Lower leg skin (tissue), 4 donors: ENCODE measurements at regions not wholly inside any gene's neighbourhood (a gene's known extent, or its start where the extent isn't known, plus 50 kb on each side); places are given as distances from the start of the nearest gene placed in this dataset.

Experiments used
- DNase-seq, 2 donors: peaks; one replicate each; pipeline ENCODE4 v3.0.0-alpha.2; 2019; ENCODE audit warnings: low spot score in 2 of 2
- H3K4me3 ChIP-seq: fragments of 200-600 bp; sonication (generic); 2 replicates; pipeline ENCODE4 v1.5.1; 2017; ENCODE audit warnings: mild to moderate bottlenecking, low read depth; ENCODE audit not compliant: poor library complexity, severe bottlenecking
- CTCF ChIP-seq, 3 donors: fragments of 450-650 bp; IDR thresholded peaks; one replicate each; pipeline ENCODE4 v1.5.1; 2016; ENCODE audit warnings: antibody characterized with exemption in 3 of 3, mild to moderate bottlenecking in 3 of 3, moderate library complexity in 2 of 3
- POLR2A ChIP-seq, 2 donors: fragments of 450-650 bp; IDR thresholded peaks; one replicate each; pipeline ENCODE4 v1.6.1; 2016 to 2017; ENCODE audit warnings: antibody characterized with exemption in 2 of 2, mild to moderate bottlenecking in 1 of 2, moderate library complexity in 1 of 2
- WGBS, 2 donors: methylation state at CpG; one replicate each; pipeline ENCODE4 v1.1.5; 2018; 5-methylcytosine and 5-hydroxymethylcytosine counted together
- intact Hi-C: fragments of 100-400 bp; cut with DNase I; formaldehyde crosslinking; loops from one replicate; pipeline ENCODE4 v1.15.0; 2023; ENCODE audit warnings: low total_unique reads

GRCh38 chr16:73871088-73871733, 425.4 kb upstream of the PSMD7 start:
- 82% methylated on average over 6 of the region's 6 CpGs for WGBS, 2 donors
- intact Hi-C loops, result no loop called here
- DNase-seq, result no peak
- TF ChIP-seq CTCF (IDR thresholded peaks at IDR 0.05) (no peak), POLR2A (IDR thresholded peaks at IDR 0.05) (no peak)
- no peak overlapping the region for H3K4me3 ChIP-seq

GRCh38 chr16:73869126-73869525, 427.5 kb upstream of the PSMD7 start:
- no peak for DNase-seq
- no peak for TF ChIP-seq CTCF (IDR thresholded peaks at IDR 0.05)
- TF ChIP-seq POLR2A (IDR thresholded peaks at IDR 0.05), result no peak
- intact Hi-C loops, result no loop called here
- 66 to 68% methylated on average over 3 of the region's 3 CpGs for WGBS, 2 donors
- H3K4me3 ChIP-seq, result no peak overlapping the region

- peak in 1 of 2 donors; percentile 43 for DNase-seq
- H3K4me3 ChIP-seq, result no peak overlapping the region
- intact Hi-C loops, result no loop called here
- no peak for TF ChIP-seq CTCF (IDR thresholded peaks at IDR 0.05)
- no peak for TF ChIP-seq POLR2A (IDR thresholded peaks at IDR 0.05)
Observed at GRCh38 chr16:73864868-73865267, 431.7 kb upstream of the PSMD7 start.

- WGBS, 2 donors, result 78 to 92% methylated on average over 2 of the region's 2 CpGs
- intact Hi-C loops, result no loop called here
Observed at GRCh38 chr16:73858326-73858725, 438.3 kb upstream of the PSMD7 start.

GRCh38 chr16:73853968-73854367, 442.6 kb upstream of the PSMD7 start:
- DNase-seq, result no peak
- H3K4me3 ChIP-seq, result no peak overlapping the region
- intact Hi-C loops, result no loop called here
- 91 to 92% methylated on average over 5 of the region's 5 CpGs for WGBS, 2 donors
- TF ChIP-seq POLR2A (IDR thresholded peaks at IDR 0.05) (no peak), CTCF (IDR thresholded peaks at IDR 0.05) (no peak)

More at GRCh38 chr16:73858326-73858725, 438.3 kb upstream of the PSMD7 start:
- DNase-seq, result no peak
- TF ChIP-seq CTCF (IDR thresholded peaks at IDR 0.05), result no peak
- TF ChIP-seq POLR2A (IDR thresholded peaks at IDR 0.05), result no peak
- no peak overlapping the region for H3K4me3 ChIP-seq

GRCh38 chr16:73852561-73852960, 444.1 kb upstream of the PSMD7 start:
- 63 to 88% methylated on average over 1 of the region's 1 CpG for WGBS, 2 donors
- no peak overlapping the region for H3K4me3 ChIP-seq
- TF ChIP-seq CTCF (IDR thresholded peaks at IDR 0.05) (no peak), POLR2A (IDR thresholded peaks at IDR 0.05) (no peak)
- no peak for DNase-seq
- intact Hi-C loops, result no loop called here
